Endothelial cell of umbilical vein (primary cell): ENCODE measurements at regions not wholly inside any gene's neighbourhood (a gene's known extent, or its start where the extent isn't known, plus 50 kb on each side); places are given as distances from the start of the nearest gene placed in this dataset.
A peak's percentile ranks its signal among the peaks of the same experiment; 100 is the strongest.

Experiments
- BruUV-seq: library from RNA; stranded (reverse); fragments of 400-500 nt; replicated peaks from 2 replicates; lab custom pipeline; 2021; lab: Mats Ljungman, UMichigan
- CTCF ChIA-PET: fragments of 300-600, 350-600 bp; sonication (Branson Sonifier 250); formaldehyde crosslinking; loops from one replicate; lab custom pipeline; 2021; ENCODE audit warnings: antibody characterized with exemption, inconsistent platforms; lab: Charles Lee
- POLR2A ChIA-PET: fragments of 300-600, 350-600 bp; sonication (Branson Sonifier 250); formaldehyde crosslinking; loops from one replicate; lab custom pipeline; 2021; ENCODE audit warnings: antibody characterized with exemption, inconsistent platforms; lab: Charles Lee
- DNase-seq: peaks from one replicate; pipeline ENCODE4 v3.0.0-alpha.2; 2011; ENCODE audit warnings: low read depth, low spot score
- FAIRE-seq: peaks from 2 replicates; lab custom pipeline; 2011; peaks lifted over from hg19 to GRCh38; lab: Jason Lieb, UNC
- H2AFZ ChIP-seq: 2 replicates; pipeline ENCODE4 v1.6.0; 2012; ENCODE audit warnings: low read depth, low read length, control low read depth, inconsistent platforms
- H3K27ac ChIP-seq: 2 replicates; pipeline ENCODE4 v1.5.1; 2011; ENCODE audit warnings: low read depth, mild to moderate bottlenecking, control low read depth, low read length, moderate library complexity; ENCODE audit not compliant: insufficient read depth
- H3K27me3 ChIP-seq, 2 experiments: 2 replicates each; pipeline versions ENCODE4 v1.6.0 to v1.6.1; 2011; ENCODE audit warnings: low read length in 2 of 2, mixed read lengths in 1 of 2; ENCODE audit not compliant: control insufficient read depth in 2 of 2, insufficient read depth in 2 of 2
- H3K36me3 ChIP-seq, 2 experiments: 2 replicates in 1 of 2; 3 replicates in 1 of 2; pipeline ENCODE4 v1.5.1; 2011; ENCODE audit warnings: low read length in 2 of 2, mild to moderate bottlenecking in 1 of 2, moderate library complexity in 1 of 2; ENCODE audit not compliant: control insufficient read depth in 2 of 2, insufficient read depth in 2 of 2; ENCODE audit errors: extremely low read depth in 1 of 2
- H3K4me1 ChIP-seq: 3 replicates; pipeline ENCODE4 v1.5.1; 2011; ENCODE audit warnings: mild to moderate bottlenecking, low read length; ENCODE audit not compliant: control insufficient read depth, insufficient read depth; ENCODE audit errors: extremely low read depth
- H3K4me2 ChIP-seq: 2 replicates; pipeline ENCODE4 v1.6.1; 2011; ENCODE audit warnings: low read length, control low read depth, mixed read lengths; ENCODE audit not compliant: insufficient read depth
- H3K4me3 ChIP-seq, 3 experiments: fragments of 200-600 bp in 1 of 3; sonication (generic), shearing (Covaris generic) in 1 of 3; replicated peaks in 1 of 3; 2 replicates each; pipeline ENCODE4 v1.5.1; 2011 to 2016; ENCODE audit warnings: control low read depth in 3 of 3, low read length in 3 of 3, mild to moderate bottlenecking in 2 of 3, inconsistent platforms in 1 of 3, low read depth in 1 of 3, moderate library complexity in 1 of 3; ENCODE audit not compliant: insufficient read depth in 1 of 3
- H3K79me2 ChIP-seq: 2 replicates; pipeline ENCODE4 v1.6.0; 2012; ENCODE audit warnings: low read length, inconsistent platforms; ENCODE audit not compliant: control insufficient read depth, insufficient read depth
- H3K9ac ChIP-seq: replicated peaks from 2 replicates; pipeline ENCODE3; 2011; ENCODE audit warnings: low read length, control low read depth; ENCODE audit not compliant: insufficient read depth; ENCODE audit errors: extremely low read depth
- H3K9me1 ChIP-seq: replicated peaks from 3 replicates; pipeline ENCODE4 v1.6.0; 2011; ENCODE audit warnings: mild to moderate bottlenecking, low read length; ENCODE audit not compliant: control insufficient read depth, insufficient read depth; ENCODE audit errors: extremely low read depth
- H3K9me3 ChIP-seq: replicated peaks from 2 replicates; pipeline ENCODE4 v1.5.1; 2012; ENCODE audit warnings: low read length, inconsistent platforms; ENCODE audit not compliant: control insufficient read depth, insufficient read depth
- H4K20me1 ChIP-seq: replicated peaks from 2 replicates; pipeline ENCODE3; 2011; ENCODE audit warnings: mild to moderate bottlenecking, low read length; ENCODE audit not compliant: control insufficient read depth, insufficient read depth; ENCODE audit errors: extremely low read depth
- CTCF ChIP-seq, 2 donors: IDR thresholded peaks; 1 replicate in 1 of 2; 2 replicates in 1 of 2; pipeline ENCODE4 v1.5.1; 2011; ENCODE audit warnings: low read length in 2 of 2, mild to moderate bottlenecking in 2 of 2, moderate library complexity in 2 of 2, control low read depth in 1 of 2, inconsistent platforms in 1 of 2, low read depth in 1 of 2; ENCODE audit not compliant: insufficient read depth in 1 of 2; ENCODE audit errors: extremely low read depth in 1 of 2
- EZH2 ChIP-seq: IDR thresholded peaks from 2 replicates; pipeline ENCODE4 v1.6.1; 2012; ENCODE audit warnings: borderline replicate concordance, low read depth, mild to moderate bottlenecking, moderate library complexity, low read length, inconsistent platforms; ENCODE audit not compliant: severe bottlenecking
- FOS ChIP-seq: IDR thresholded peaks from 2 replicates; pipeline ENCODE4 v1.6.1; 2011; ENCODE audit warnings: mild to moderate bottlenecking, low read length, moderate library complexity, borderline replicate concordance; ENCODE audit not compliant: insufficient read depth
- GATA2 ChIP-seq: IDR thresholded peaks from 2 replicates; pipeline ENCODE4 v1.7.0; 2011; ENCODE audit warnings: low read depth, mild to moderate bottlenecking, moderate library complexity, mixed read lengths, low read length; ENCODE audit not compliant: insufficient read length, insufficient read depth
- JUN ChIP-seq: IDR thresholded peaks from 2 replicates; pipeline ENCODE4 v1.6.1; 2011; ENCODE audit warnings: borderline replicate concordance, low read depth; ENCODE audit not compliant: insufficient read length, insufficient read depth
- MYC ChIP-seq: IDR thresholded peaks from one replicate; pipeline ENCODE4 v1.6.1; 2011; ENCODE audit warnings: mild to moderate bottlenecking, low read depth, low read length
- POLR2A ChIP-seq: IDR thresholded peaks from 2 replicates; pipeline ENCODE4 v1.6.1; 2012; ENCODE audit warnings: low read depth, mild to moderate bottlenecking, control low read depth, low read length
- POLR2AphosphoS5 ChIP-seq: IDR thresholded peaks from 2 replicates; pipeline ENCODE4 v1.6.1; 2012; ENCODE audit warnings: low read depth, mild to moderate bottlenecking, control low read depth, low read length, moderate library complexity; ENCODE audit not compliant: insufficient read depth
- dilution Hi-C: fragments of 300-500 bp; cut with MboI; formaldehyde crosslinking; loops from one replicate; pipeline ENCODE4 v1.15.0; 2019; ENCODE audit warnings: low sequenced_read_pairs; ENCODE audit not compliant: extremely low pct_ligation_motif_present
- intact Hi-C: fragments of 100-400 bp; cut with micrococcal nuclease; formaldehyde crosslinking; loops from one replicate; pipeline ENCODE4 v1.10.0; 2022
- TF ChIP-seq, protein P1 (sequence below): IDR thresholded peaks from 2 replicates; pipeline ENCODE4 v1.6.1; 2011; ENCODE audit not compliant: insufficient read depth, insufficient read length

DNA sequence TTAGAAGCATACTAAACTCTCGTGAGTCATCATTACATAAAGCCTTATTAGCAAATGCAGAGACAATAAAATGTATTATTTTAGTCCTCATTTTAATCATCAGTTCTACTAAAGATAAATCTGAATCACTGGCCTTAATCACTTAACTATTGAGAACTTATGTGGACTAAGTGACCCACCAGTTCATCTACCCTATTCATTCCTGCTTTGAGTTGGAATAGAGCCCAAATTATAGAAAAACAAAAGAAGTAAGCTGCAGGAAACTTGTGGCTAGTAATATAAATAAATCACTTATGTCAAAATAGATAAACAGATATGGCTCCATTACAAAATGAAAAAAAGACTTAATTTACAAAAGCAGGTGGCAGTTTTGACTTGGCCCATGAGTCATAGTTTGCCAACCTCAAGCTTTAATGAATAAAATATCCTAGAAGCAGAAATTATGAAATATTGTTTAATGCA lies 851.8 kb upstream of the CRIM1 start:
- CTCF ChIA-PET = interaction anchor here (0.8 to 1.9 kb wide), 5 partner anchors 11 to 75 kb away, joined by 3 to 5 read pairs (median 3); no protein-coding TSS in a partner anchor
- intact Hi-C loops (loop anchor here (1.0 to 10.0 kb wide), 4 partner anchors 8 to 1401 kb away; no protein-coding TSS in a partner anchor), dilution Hi-C loops (no loop called here)
- peaks cover 42% of the 10 kb centered on the region for H3K4me1 ChIP-seq
- peak overlapping the region; percentile 97 for H3K4me2 ChIP-seq
- H3K9me1 ChIP-seq = no peaks in the 10 kb centered on the region
- POLR2A ChIA-PET = no interaction called here
- no peaks in the 10 kb centered on the region for H3K36me3 ChIP-seq
- no peaks in the 10 kb centered on the region for H4K20me1 ChIP-seq
- H3K9ac ChIP-seq = peak overlapping the region; percentile 75
- peak; percentile 75 for FAIRE-seq
- H3K27me3 ChIP-seq = no peaks in the 10 kb centered on the region
- no peak for TF ChIP-seq EZH2
- TF ChIP-seq POLR2A = peak; percentile 63
- no peak for TF ChIP-seq CTCF (IDR thresholded peaks at IDR 0.05; ENCODE audit: extremely low read depth in 1 of 2, insufficient read depth in 1 of 2, low read depth in 1 of 2, low read length in 2 of 2)
- peak; percentile 68 for TF ChIP-seq JUN
- no peak for TF ChIP-seq MYC
- TF ChIP-seq, protein P1, sequence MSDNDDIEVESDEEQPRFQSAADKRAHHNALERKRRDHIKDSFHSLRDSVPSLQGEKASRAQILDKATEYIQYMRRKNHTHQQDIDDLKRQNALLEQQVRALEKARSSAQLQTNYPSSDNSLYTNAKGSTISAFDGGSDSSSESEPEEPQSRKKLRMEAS = no peak
- peak; percentile 81 for TF ChIP-seq FOS
- TF ChIP-seq POLR2AphosphoS5 = peak; percentile 48
- peak; percentile 87 for TF ChIP-seq GATA2
- no peaks in the 10 kb centered on the region for H3K79me2 ChIP-seq
- H3K27ac ChIP-seq = peak overlapping the region; percentile 91
- BruUV-seq = TSS peak; percentile 42
- peak overlapping the region in 1 of 3 experiments; percentile 59 for H3K4me3 ChIP-seq
- peak; percentile 96 for DNase-seq
- H2AFZ ChIP-seq = no peak overlapping the region
- no peaks in the 10 kb centered on the region for H3K9me3 ChIP-seq
